ENCODE measurements at regions not wholly inside any gene's neighbourhood (a gene's known extent, or its start where the extent isn't known, plus 50 kb on each side); places are given as distances from the start of the nearest gene placed in this dataset.

- Histone ChIP-seq H3K27me3 (ENCODE audit: control insufficient read depth in 1 of 2, insufficient read depth in 2 of 2, low read length in 2 of 2) (no peaks in the 10 kb centered on the region), H3K4me3 (ENCODE audit: low read length) (no peak overlapping the region), H3K27ac (ENCODE audit: low read depth in 1 of 2, low read length in 2 of 2) (no peak overlapping the region), H3K4me1 (ENCODE audit: insufficient read depth, low read length) (no peaks in the 10 kb centered on the region), H3K9me3 (ENCODE audit: control insufficient read depth in 1 of 2, insufficient read depth in 1 of 2, low read length in 2 of 2) (no peaks in the 10 kb centered on the region), H3K36me3 (ENCODE audit: insufficient read depth, low read length) (no peaks in the 10 kb centered on the region)
- DNase-seq (no peak), ATAC-seq (ENCODE audit: poor library complexity) (no peak)
- no peaks in the 10 kb centered on the region for H3K36me3 Mint-ChIP-seq (ENCODE audit: low read depth)
- no peak for TF ChIP-seq CTCF (IDR thresholded peaks at IDR 0.05)
- no peaks in the 10 kb centered on the region for H3K4me1 Mint-ChIP-seq (ENCODE audit: low read depth)
- H3K9me3 Mint-ChIP-seq: peaks cover 10% of the 10 kb centered on the region
- H3K27me3 Mint-ChIP-seq: no peaks in the 10 kb centered on the region
- intact Hi-C loops (cut with DNase I, micrococcal nuclease): no loop called here
- ChIA-PET CTCF (no interaction called here), POLR2A (no interaction called here)
- no peak overlapping the region for H3K27ac Mint-ChIP-seq
- no peak overlapping the region for H3K4me3 Mint-ChIP-seq
Observed at GRCh38 chr3:148197061-148197460, 500.6 kb upstream of the AGTR1 start.

GRCh38 chr3:148202386-148202785 lies 495.3 kb upstream of the AGTR1 start:
- no peaks in the 10 kb centered on the region for H3K27me3 Mint-ChIP-seq
- no peaks in the 10 kb centered on the region for H3K36me3 ChIP-seq (ENCODE audit: insufficient read depth, low read length)
- no peak for TF ChIP-seq CTCF (IDR thresholded peaks at IDR 0.05)
- H3K4me3 Mint-ChIP-seq: no peak overlapping the region
- ChIA-PET POLR2A (no interaction called here), CTCF (no interaction called here)
- ATAC-seq (ENCODE audit: poor library complexity) (no peak), DNase-seq (no peak)
- H3K4me3 ChIP-seq (ENCODE audit: low read length): no peak overlapping the region
- peaks cover 0 to 3% of the 10 kb centered on the region in 2 experiments for H3K9me3 ChIP-seq (ENCODE audit: control insufficient read depth in 1 of 2, insufficient read depth in 1 of 2, low read length in 2 of 2)
- intact Hi-C loops (cut with DNase I, micrococcal nuclease): no loop called here
- no peaks in the 10 kb centered on the region for H3K4me1 Mint-ChIP-seq (ENCODE audit: low read depth)
- H3K27ac ChIP-seq (ENCODE audit: low read depth in 1 of 2, low read length in 2 of 2): no peak overlapping the region
- H3K9me3 Mint-ChIP-seq: peaks cover 11% of the 10 kb centered on the region
- H3K36me3 Mint-ChIP-seq (ENCODE audit: low read depth): no peaks in the 10 kb centered on the region
- no peak overlapping the region for H3K27ac Mint-ChIP-seq
- H3K27me3 ChIP-seq (ENCODE audit: control insufficient read depth in 1 of 2, insufficient read depth in 2 of 2, low read length in 2 of 2): no peaks in the 10 kb centered on the region
- H3K4me1 ChIP-seq (ENCODE audit: insufficient read depth, low read length): no peaks in the 10 kb centered on the region

- Histone ChIP-seq H3K27ac (ENCODE audit: low read depth in 1 of 2, low read length in 2 of 2) (no peak overlapping the region), H3K4me1 (ENCODE audit: insufficient read depth, low read length) (no peaks in the 10 kb centered on the region), H3K27me3 (ENCODE audit: control insufficient read depth in 1 of 2, insufficient read depth in 2 of 2, low read length in 2 of 2) (no peaks in the 10 kb centered on the region), H3K4me3 (ENCODE audit: low read length) (no peak overlapping the region), H3K9me3 (ENCODE audit: control insufficient read depth in 1 of 2, insufficient read depth in 1 of 2, low read length in 2 of 2) (peaks cover 0 to 3% of the 10 kb centered on the region in 2 experiments), H3K36me3 (ENCODE audit: insufficient read depth, low read length) (no peaks in the 10 kb centered on the region)
- POLR2A ChIA-PET: interaction anchor here (0.5 kb wide), 1 partner anchor 1098 kb away, joined by 3 read pairs; no protein-coding TSS in a partner anchor
- DNase-seq (no peak), ATAC-seq (ENCODE audit: poor library complexity) (no peak)
- Mint-ChIP-seq H3K27me3 (no peaks in the 10 kb centered on the region), H3K27ac (no peak overlapping the region), H3K4me1 (ENCODE audit: low read depth) (no peaks in the 10 kb centered on the region), H3K36me3 (ENCODE audit: low read depth) (no peaks in the 10 kb centered on the region), H3K9me3 (peaks cover 9% of the 10 kb centered on the region), H3K4me3 (no peak overlapping the region)
- TF ChIP-seq CTCF (IDR thresholded peaks at IDR 0.05): no peak
- CTCF ChIA-PET: no interaction called here
- intact Hi-C loops (cut with DNase I, micrococcal nuclease): no loop called here
Observed at GRCh38 chr3:148203297-148204010, 494.2 kb upstream of the AGTR1 start.

Measured in CD4-positive, alpha-beta T cell (primary cell).